Prostate gland (tissue), 2 donors: ENCODE measurements at regions not wholly inside any gene's neighbourhood (a gene's known extent, or its start where the extent isn't known, plus 50 kb on each side); places are given as distances from the start of the nearest gene placed in this dataset.

ENCODE experiments used
- POLR2A ChIP-seq: fragments of 450-650 bp; IDR thresholded peaks from one replicate; pipeline ENCODE4 v1.6.1; 2016; ENCODE audit warnings: antibody characterized with exemption, mild to moderate bottlenecking
- TF ChIP-seq, protein P1 (sequence below), 4 experiments: fragments of 200-600 bp in 2 of 4; fragments of 450-650 bp in 2 of 4; sonication (generic) in 2 of 4; IDR thresholded peaks; 1 replicate in 3 of 4; 2 replicates in 1 of 4; pipeline ENCODE4 v1.5.1; 2016 to 2019; ENCODE audit warnings: antibody characterized with exemption in 4 of 4, mild to moderate bottlenecking in 2 of 4, moderate library complexity in 2 of 4

DNA sequence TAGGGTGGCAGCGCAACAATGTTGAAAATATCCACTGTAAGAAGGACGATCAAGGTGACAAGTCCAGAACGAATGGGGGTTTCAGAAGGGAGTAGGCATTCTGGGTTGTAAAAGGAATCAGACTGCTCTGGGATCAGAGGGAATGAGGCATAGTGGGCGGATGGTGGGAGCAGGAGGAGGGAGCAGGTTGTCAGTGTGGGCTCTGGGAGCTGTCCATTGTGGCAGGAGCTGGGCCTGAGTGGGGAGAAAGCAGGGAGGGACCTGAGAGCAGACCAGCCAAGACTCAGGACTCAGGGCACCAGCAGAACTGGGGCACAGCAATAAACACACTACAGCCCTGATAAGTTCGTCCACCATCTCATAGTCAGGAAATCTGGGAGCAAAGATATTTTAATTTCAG, 292.6 kb upstream of the MKI67 start:
- TF ChIP-seq, protein P1, sequence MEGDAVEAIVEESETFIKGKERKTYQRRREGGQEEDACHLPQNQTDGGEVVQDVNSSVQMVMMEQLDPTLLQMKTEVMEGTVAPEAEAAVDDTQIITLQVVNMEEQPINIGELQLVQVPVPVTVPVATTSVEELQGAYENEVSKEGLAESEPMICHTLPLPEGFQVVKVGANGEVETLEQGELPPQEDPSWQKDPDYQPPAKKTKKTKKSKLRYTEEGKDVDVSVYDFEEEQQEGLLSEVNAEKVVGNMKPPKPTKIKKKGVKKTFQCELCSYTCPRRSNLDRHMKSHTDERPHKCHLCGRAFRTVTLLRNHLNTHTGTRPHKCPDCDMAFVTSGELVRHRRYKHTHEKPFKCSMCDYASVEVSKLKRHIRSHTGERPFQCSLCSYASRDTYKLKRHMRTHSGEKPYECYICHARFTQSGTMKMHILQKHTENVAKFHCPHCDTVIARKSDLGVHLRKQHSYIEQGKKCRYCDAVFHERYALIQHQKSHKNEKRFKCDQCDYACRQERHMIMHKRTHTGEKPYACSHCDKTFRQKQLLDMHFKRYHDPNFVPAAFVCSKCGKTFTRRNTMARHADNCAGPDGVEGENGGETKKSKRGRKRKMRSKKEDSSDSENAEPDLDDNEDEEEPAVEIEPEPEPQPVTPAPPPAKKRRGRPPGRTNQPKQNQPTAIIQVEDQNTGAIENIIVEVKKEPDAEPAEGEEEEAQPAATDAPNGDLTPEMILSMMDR (IDR thresholded peaks at IDR 0.05): no peak
- TF ChIP-seq POLR2A: no peak
